ENCODE measurements at regions not wholly inside any gene's neighbourhood (a gene's known extent, or its start where the extent isn't known, plus 50 kb on each side); places are given as distances from the start of the nearest gene placed in this dataset.

GRCh38 chr4:161314371-161314770 is 849.4 kb downstream of the FSTL5 start:
- H3K27ac ChIP-seq = no peak overlapping the region
- no peaks in the 10 kb centered on the region for H3K9me3 ChIP-seq (replicated peaks in 1 of 3)
- no peaks in the 10 kb centered on the region for H3K27me3 ChIP-seq
- TF ChIP-seq CTCF (IDR thresholded peaks at IDR 0.05) (no peak), POLR2A (IDR thresholded peaks at IDR 0.05) (no peak)
- intact Hi-C loops (cut with DNase I) = no loop called here
- H3K4me1 ChIP-seq (replicated peaks in 1 of 2) = no peaks in the 10 kb centered on the region
- H3K4me3 ChIP-seq = no peak overlapping the region
- no peak for DNase-seq
- no peaks in the 10 kb centered on the region for H3K36me3 ChIP-seq (replicated peaks in 1 of 2)
- WGBS, 4 donors = 51 to 60% (median 55%) methylated on average over 3 of the region's 3 CpGs

- Histone ChIP-seq H3K4me1 (replicated peaks in 1 of 2) (no peaks in the 10 kb centered on the region), H3K36me3 (replicated peaks in 1 of 2) (no peaks in the 10 kb centered on the region), H3K27me3 (no peaks in the 10 kb centered on the region), H3K9me3 (replicated peaks in 1 of 3) (no peaks in the 10 kb centered on the region), H3K4me3 (no peak overlapping the region), H3K27ac (no peak overlapping the region)
- intact Hi-C loops (cut with DNase I) = no loop called here
- DNase-seq = no peak
- TF ChIP-seq CTCF (IDR thresholded peaks at IDR 0.05) = no peak
- TF ChIP-seq POLR2A (IDR thresholded peaks at IDR 0.05) = no peak
- WGBS, 4 donors = 53 to 69% (median 63%) methylated on average over 2 of the region's 2 CpGs
These were observed 860.2 kb downstream of the FSTL5 start for GRCh38 chr4:161303551-161303950.

GRCh38 chr4:161291222-161291621 is 872.6 kb downstream of the FSTL5 start:
- H3K27ac ChIP-seq = no peak overlapping the region
- intact Hi-C loops (cut with DNase I) = no loop called here

GRCh38 chr4:161287678-161288352 is 876.0 kb downstream of the FSTL5 start:
- Histone ChIP-seq H3K27ac (no peak overlapping the region), H3K9me3 (replicated peaks in 1 of 3) (no peaks in the 10 kb centered on the region), H3K36me3 (replicated peaks in 1 of 2) (no peaks in the 10 kb centered on the region), H3K4me3 (no peak overlapping the region), H3K4me1 (replicated peaks in 1 of 2) (no peaks in the 10 kb centered on the region), H3K27me3 (no peaks in the 10 kb centered on the region)
- WGBS, 4 donors = 76 to 86% (median 84%) methylated on average over 6 of the region's 6 CpGs
- DNase-seq = no peak
- TF ChIP-seq POLR2A (IDR thresholded peaks at IDR 0.05) (no peak), CTCF (IDR thresholded peaks at IDR 0.05) (no peak)
- intact Hi-C loops (cut with DNase I) = no loop called here

More at GRCh38 chr4:161291222-161291621, 872.6 kb downstream of the FSTL5 start:
- Histone ChIP-seq H3K36me3 (replicated peaks in 1 of 2) (no peaks in the 10 kb centered on the region), H3K4me1 (replicated peaks in 1 of 2) (no peaks in the 10 kb centered on the region), H3K9me3 (replicated peaks in 1 of 3) (no peaks in the 10 kb centered on the region), H3K27me3 (no peaks in the 10 kb centered on the region), H3K4me3 (no peak overlapping the region)
- 54 to 78% (median 65%) methylated on average over 5 of the region's 5 CpGs for WGBS, 4 donors
- DNase-seq = no peak
- TF ChIP-seq CTCF (IDR thresholded peaks at IDR 0.05) (no peak), POLR2A (IDR thresholded peaks at IDR 0.05) (no peak)
